ENCODE measurements at regions not wholly inside any gene's neighbourhood (a gene's known extent, or its start where the extent isn't known, plus 50 kb on each side); places are given as distances from the start of the nearest gene placed in this dataset.

GRCh38 chr3:30418443-30418842, 188.0 kb upstream of the TGFBR2 start:
- Histone ChIP-seq H4K8ac (ENCODE audit: low read depth in 2 of 2, low read length in 2 of 2) (no peak overlapping the region), H2BK20ac (ENCODE audit: low read depth, low read length) (no peak overlapping the region), H3K4ac (ENCODE audit: low read depth, low read length) (no peak overlapping the region), H3K9me3 (ENCODE audit: control insufficient read depth, insufficient read depth, low read length) (no peaks in the 10 kb centered on the region), H3K18ac (ENCODE audit: low read depth, low read length) (no peak overlapping the region), H2AK5ac (ENCODE audit: low read depth, low read length) (no peak overlapping the region), H3K23ac (ENCODE audit: low read depth, low read length) (no peak overlapping the region), H3K9ac (ENCODE audit: low read depth, low read length) (no peak overlapping the region), H3K14ac (replicated peaks; ENCODE audit: low read depth, low read length) (no peak overlapping the region), H2BK120ac (ENCODE audit: low read depth, low read length) (no peak overlapping the region), H4K91ac (ENCODE audit: insufficient read depth, low read depth, low read length) (no peak overlapping the region), H2BK15ac (ENCODE audit: low read depth, low read length) (no peak overlapping the region), H3K36me3 (ENCODE audit: control insufficient read depth, insufficient read depth, low read length) (no peaks in the 10 kb centered on the region), H3K79me1 (ENCODE audit: low read depth in 1 of 2, low read length in 2 of 2) (no peaks in the 10 kb centered on the region), H3K27ac (ENCODE audit: insufficient read depth, low read length) (no peak overlapping the region), H2AK9ac (replicated peaks; ENCODE audit: low read depth, low read length, poor library complexity) (no peak overlapping the region), H3K4me1 (ENCODE audit: control insufficient read depth, insufficient read depth, low read length) (peaks cover 5% of the 10 kb centered on the region), H3K4me2 (ENCODE audit: low read depth, low read length) (no peak overlapping the region), H3K27me3 (ENCODE audit: control insufficient read depth, insufficient read depth, low read length) (no peaks in the 10 kb centered on the region), H4K20me1 (ENCODE audit: insufficient read depth, low read length) (no peaks in the 10 kb centered on the region), H3K9me1 (ENCODE audit: insufficient read depth, low read length) (no peaks in the 10 kb centered on the region), H4K5ac (ENCODE audit: low read depth, low read length) (no peak overlapping the region), H2BK5ac (ENCODE audit: low read depth, low read length, poor library complexity, severe bottlenecking) (no peak overlapping the region), H3K4me3 (ENCODE audit: insufficient read depth, low read depth, low read length) (no peak overlapping the region), H2AFZ (replicated peaks; ENCODE audit: low read length, poor library complexity) (no peak overlapping the region), H3K56ac (ENCODE audit: extremely low read depth, insufficient read depth, low read length) (no peak overlapping the region)
- no TSS peak for BruUV-seq (replicated peaks)
- peak; percentile 35 for DNase-seq
- dilution Hi-C loops (cut with HindIII; ENCODE audit: low sequenced_read_pairs, unreplicated experiment) (no loop called here), in situ Hi-C loops (cut with MboI; ENCODE audit: low sequenced_read_pairs) (no loop called here), intact Hi-C loops (cut with micrococcal nuclease) (loop anchor here (5.0 kb wide), 1 partner anchor 131 kb away; no protein-coding TSS in a partner anchor)
- 0 out of 2 replicates have a peak, but pooled peaks have one; percentile 17 for TF ChIP-seq USF2 (IDR thresholded peaks at IDR 0.05; ENCODE audit: low read depth, low read length)
- TF ChIP-seq NFE2L2 (IDR thresholded peaks at IDR 0.05; ENCODE audit: low read depth, low read length): no peak
- POLR2A ChIA-PET (ENCODE audit: unreplicated experiment): no interaction called here
- WGBS, 2 experiments (ENCODE audit: extremely low coverage in 2 of 2, insufficient read length in 1 of 2): no CpG with 5 or more reads among the region's 1 CpG
- ATAC-seq (ENCODE audit: low read depth): no peak; the same call in 1 of the 2 replicates
- CTCF ChIA-PET: no interaction called here

Data from IMR-90 (cell line).